Lung (tissue), 11 donors: ENCODE measurements at regions not wholly inside any gene's neighbourhood (a gene's known extent, or its start where the extent isn't known, plus 50 kb on each side); places are given as distances from the start of the nearest gene placed in this dataset.

Source experiments
- ATAC-seq: fragments of 200-7000 bp; cut with Tn5 transposase; one replicate; pipeline ENCODE4 v1.9.1; 2020; ENCODE audit warnings: moderate number of reproducible peaks; ENCODE audit not compliant: insufficient read depth, low FRiP score
- DNase-seq, 3 donors: peaks; one replicate each; pipeline ENCODE4 v3.0.0-alpha.2; 2013 to 2017
- H3K27ac ChIP-seq, 2 donors: one replicate each; pipeline ENCODE4 v1.5.1; 2013; ENCODE audit warnings: mild to moderate bottlenecking in 2 of 2, moderate library complexity in 2 of 2, control low read depth in 1 of 2, inconsistent platforms in 1 of 2, low read depth in 1 of 2, low read length in 1 of 2
- H3K27me3 ChIP-seq, 3 donors: one replicate each; pipeline ENCODE4 v1.5.1; 2013; ENCODE audit warnings: low read length in 2 of 3; ENCODE audit not compliant: control insufficient read depth in 3 of 3, insufficient read depth in 3 of 3
- H3K36me3 ChIP-seq, 4 donors: one replicate each; pipeline ENCODE4 v1.5.1; 2013; ENCODE audit warnings: low read length in 4 of 4, mild to moderate bottlenecking in 1 of 4, moderate library complexity in 1 of 4; ENCODE audit not compliant: control insufficient read depth in 4 of 4, insufficient read depth in 4 of 4
- H3K4me1 ChIP-seq, 5 donors: one replicate each; pipeline ENCODE4 v1.5.1; 2013; ENCODE audit warnings: low read length in 5 of 5, mild to moderate bottlenecking in 2 of 5, moderate library complexity in 1 of 5; ENCODE audit not compliant: control insufficient read depth in 5 of 5, insufficient read depth in 5 of 5
- H3K4me3 ChIP-seq: one replicate; pipeline ENCODE4 v1.5.1; 2013; ENCODE audit warnings: mild to moderate bottlenecking, control low read depth, moderate library complexity
- H3K9ac ChIP-seq, 2 donors: one replicate each; pipeline ENCODE4 v1.5.1; 2013; ENCODE audit warnings: low read length in 2 of 2, control low read depth in 1 of 2; ENCODE audit not compliant: insufficient read depth in 1 of 2
- H3K9me3 ChIP-seq, 4 donors: one replicate each; pipeline ENCODE4 v1.5.1; 2013; ENCODE audit warnings: low read length in 3 of 4, mild to moderate bottlenecking in 1 of 4, moderate library complexity in 1 of 4; ENCODE audit not compliant: control insufficient read depth in 4 of 4, insufficient read depth in 3 of 4
- WGBS, 2 donors: extraction: QIAGEN DNeasy Blood & Tissue Kit; methylation state at CpG; one replicate each; pipeline ENCODE4 v1.1.7; 2013; 5-methylcytosine and 5-hydroxymethylcytosine counted together
- TF ChIP-seq, protein P1 (sequence below): IDR thresholded peaks from 2 replicates; pipeline ENCODE4 v1.5.1; 2012; ENCODE audit warnings: mild to moderate bottlenecking; ENCODE audit errors: control extremely low read depth, extremely low read depth
- donor health status: control.
- donor health status: control.
- donor health status: Bipolar disorder and iron deficiency.
- donor health status: healthy.
- donor health status: DM: yes; HTN: yes; CAD: no.

- ATAC-seq = no peak
- Histone ChIP-seq H3K9me3 (no peaks in the 10 kb centered on the region), H3K36me3 (peaks cover 0 to 2% (median 0%) of the 10 kb centered on the region in 4 donors), H3K27me3 (no peaks in the 10 kb centered on the region), H3K4me3 (no peak overlapping the region), H3K4me1 (peaks cover 0 to 9% (median 0%) of the 10 kb centered on the region in 5 donors), H3K27ac (no peak overlapping the region), H3K9ac (no peak overlapping the region)
- no peak for DNase-seq
- 94 to 97% methylated on average over 3 of the region's 3 CpGs for WGBS, 2 donors
- TF ChIP-seq, protein P1, sequence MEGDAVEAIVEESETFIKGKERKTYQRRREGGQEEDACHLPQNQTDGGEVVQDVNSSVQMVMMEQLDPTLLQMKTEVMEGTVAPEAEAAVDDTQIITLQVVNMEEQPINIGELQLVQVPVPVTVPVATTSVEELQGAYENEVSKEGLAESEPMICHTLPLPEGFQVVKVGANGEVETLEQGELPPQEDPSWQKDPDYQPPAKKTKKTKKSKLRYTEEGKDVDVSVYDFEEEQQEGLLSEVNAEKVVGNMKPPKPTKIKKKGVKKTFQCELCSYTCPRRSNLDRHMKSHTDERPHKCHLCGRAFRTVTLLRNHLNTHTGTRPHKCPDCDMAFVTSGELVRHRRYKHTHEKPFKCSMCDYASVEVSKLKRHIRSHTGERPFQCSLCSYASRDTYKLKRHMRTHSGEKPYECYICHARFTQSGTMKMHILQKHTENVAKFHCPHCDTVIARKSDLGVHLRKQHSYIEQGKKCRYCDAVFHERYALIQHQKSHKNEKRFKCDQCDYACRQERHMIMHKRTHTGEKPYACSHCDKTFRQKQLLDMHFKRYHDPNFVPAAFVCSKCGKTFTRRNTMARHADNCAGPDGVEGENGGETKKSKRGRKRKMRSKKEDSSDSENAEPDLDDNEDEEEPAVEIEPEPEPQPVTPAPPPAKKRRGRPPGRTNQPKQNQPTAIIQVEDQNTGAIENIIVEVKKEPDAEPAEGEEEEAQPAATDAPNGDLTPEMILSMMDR = no peak
These were observed 92.2 kb upstream of the SLC8A1 start for GRCh38 chr2:40544072-40544471.

DNA sequence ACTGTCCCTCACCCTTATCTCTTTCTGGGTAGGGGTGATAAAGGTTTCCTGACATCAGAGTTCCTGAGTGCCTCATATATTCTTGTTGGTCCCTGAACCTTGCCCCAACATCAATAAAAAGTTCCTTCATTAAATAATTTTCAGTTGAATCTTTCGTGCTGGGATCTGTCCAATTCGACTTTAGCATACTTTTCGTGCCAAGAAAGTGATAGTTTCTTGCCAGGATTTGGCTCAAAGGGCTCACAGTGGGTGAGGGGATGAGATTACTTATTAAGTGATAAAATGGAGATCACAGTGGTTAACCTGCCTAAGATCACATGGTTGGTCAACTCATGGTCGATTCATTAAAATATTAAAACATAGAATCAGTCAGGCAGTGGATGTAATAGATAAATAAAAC is 93.8 kb upstream of the SLC8A1 start:
- Histone ChIP-seq H3K27me3 (no peaks in the 10 kb centered on the region), H3K27ac (no peak overlapping the region), H3K4me1 (peaks cover 0 to 9% (median 0%) of the 10 kb centered on the region in 5 donors), H3K36me3 (peaks cover 0 to 2% (median 0%) of the 10 kb centered on the region in 4 donors), H3K9ac (no peak overlapping the region), H3K4me3 (no peak overlapping the region), H3K9me3 (no peaks in the 10 kb centered on the region)
- no peak for ATAC-seq
- TF ChIP-seq, protein P1 = no peak
- WGBS, 2 donors = 83 to 87% methylated on average over 4 of the region's 4 CpGs
- DNase-seq = no peak

DNA sequence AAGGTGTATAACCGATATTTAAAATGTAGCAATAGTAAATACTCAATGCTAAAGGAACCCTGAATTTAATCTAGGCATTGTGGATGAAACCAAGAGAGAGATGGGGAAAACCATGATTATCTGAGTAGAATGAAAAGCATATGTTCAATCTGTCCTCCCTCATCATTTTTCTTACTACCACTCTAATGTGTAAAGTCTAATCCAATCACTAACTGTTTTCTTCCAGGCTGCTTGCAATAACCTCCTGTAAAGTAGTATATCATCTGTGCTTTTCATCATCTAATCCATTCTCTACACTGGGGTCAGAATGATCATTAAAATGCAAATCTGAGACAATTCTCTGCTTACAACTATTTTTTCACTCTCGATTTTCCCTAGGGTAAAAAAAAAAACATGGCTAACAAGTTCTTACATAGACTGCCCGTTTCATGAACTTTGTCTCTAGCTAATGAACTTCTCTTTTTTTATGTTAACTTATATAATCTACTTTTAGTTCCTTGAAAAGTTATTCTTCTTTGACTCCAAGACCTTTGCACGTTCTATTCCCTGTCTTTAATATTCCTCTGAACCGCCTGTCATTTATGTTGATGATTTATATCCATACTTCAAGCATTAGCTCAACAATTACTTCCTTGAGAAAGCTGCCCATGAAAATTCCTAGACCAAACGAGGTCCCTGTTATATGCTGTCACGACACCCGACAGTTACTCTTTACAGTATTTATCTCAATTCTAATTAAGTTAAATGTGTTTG is 94.7 kb upstream of the SLC8A1 start:
- WGBS, 2 donors = 63 to 71% methylated on average over 8 of the region's 8 CpGs
- Histone ChIP-seq H3K4me1 (peaks cover 0 to 9% (median 0%) of the 10 kb centered on the region in 5 donors), H3K4me3 (no peak overlapping the region), H3K9me3 (no peaks in the 10 kb centered on the region), H3K27ac (no peak overlapping the region), H3K27me3 (no peaks in the 10 kb centered on the region), H3K9ac (no peak overlapping the region), H3K36me3 (peaks cover 0 to 2% (median 0%) of the 10 kb centered on the region in 4 donors)
- DNase-seq (peak in 2 of 3 donors; percentile 54 to 72), ATAC-seq (no peak)
- TF ChIP-seq, protein P1 = no peak
